ENCODE measurements at regions not wholly inside any gene's neighbourhood (a gene's known extent, or its start where the extent isn't known, plus 50 kb on each side); places are given as distances from the start of the nearest gene placed in this dataset.

DNA sequence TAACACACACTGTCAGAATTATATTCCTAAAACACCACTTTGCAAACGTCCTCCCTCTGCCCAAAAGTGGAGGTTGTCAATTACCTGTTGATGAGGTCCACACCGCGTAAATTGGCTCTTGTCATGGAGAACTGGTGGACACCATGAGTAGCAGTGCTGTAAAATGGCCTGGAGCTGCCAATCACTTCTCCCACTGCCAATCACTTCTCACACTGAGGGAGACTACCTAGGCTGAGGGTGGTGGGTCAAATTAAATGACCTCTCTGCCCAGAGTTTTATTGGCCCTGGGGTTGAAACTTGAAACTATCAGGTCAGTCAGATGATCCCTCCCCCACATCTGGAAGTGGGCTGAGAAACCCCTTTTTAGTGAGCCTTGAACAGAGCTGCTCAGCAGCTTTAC is 89.6 kb downstream of the SOWAHC start:
- no peak for TF ChIP-seq ZNF274 (IDR thresholded peaks at IDR 0.05; ENCODE audit: low read depth, low read length)
- TF ChIP-seq YY1 (IDR thresholded peaks at IDR 0.05; ENCODE audit: insufficient read depth, insufficient read length), result no peak
